ENCODE measurements at regions not wholly inside any gene's neighbourhood (a gene's known extent, or its start where the extent isn't known, plus 50 kb on each side); places are given as distances from the start of the nearest gene placed in this dataset.

DNA sequence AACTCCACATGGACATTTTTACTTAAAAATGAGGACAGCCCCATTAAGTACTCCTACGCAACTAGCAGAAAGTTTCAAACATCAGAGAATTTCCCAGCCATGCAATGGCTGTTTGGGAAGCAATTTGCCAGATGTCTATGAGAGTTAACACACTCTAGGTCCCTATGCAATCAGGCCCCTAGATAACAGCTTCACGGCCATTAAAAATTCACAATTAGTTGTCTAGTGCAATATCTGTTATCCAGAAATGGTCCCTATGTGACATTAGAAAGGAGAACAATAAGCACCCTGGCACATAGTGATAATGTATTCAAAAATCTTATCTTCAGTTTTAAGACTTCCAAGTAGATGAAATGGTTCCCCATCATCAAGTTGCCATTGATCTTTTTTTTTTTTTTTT lies 174.3 kb upstream of the NRSN1 start:
- Histone ChIP-seq H3K27me3 (no peaks in the 10 kb centered on the region), H3K36me3 (replicated peaks in 1 of 2; ENCODE audit: insufficient read depth in 1 of 2, low read depth in 2 of 2) (no peaks in the 10 kb centered on the region), H3K9me3 (no peaks in the 10 kb centered on the region), H3K4me3 (no peak overlapping the region), H3K27ac (no peak overlapping the region), H3K4me1 (no peaks in the 10 kb centered on the region)
- DNase-seq: no peak
- intact Hi-C loops (cut with DNase I): loop anchor here (10.0 kb wide), 1 partner anchor 57 kb away; no protein-coding TSS in a partner anchor
- 57 to 62% methylated on average over 2 of the region's 2 CpGs for WGBS, 2 donors
- ATAC-seq: no peak
- TF ChIP-seq POLR2A (IDR thresholded peaks at IDR 0.05): no peak
- TF ChIP-seq, protein P1, sequence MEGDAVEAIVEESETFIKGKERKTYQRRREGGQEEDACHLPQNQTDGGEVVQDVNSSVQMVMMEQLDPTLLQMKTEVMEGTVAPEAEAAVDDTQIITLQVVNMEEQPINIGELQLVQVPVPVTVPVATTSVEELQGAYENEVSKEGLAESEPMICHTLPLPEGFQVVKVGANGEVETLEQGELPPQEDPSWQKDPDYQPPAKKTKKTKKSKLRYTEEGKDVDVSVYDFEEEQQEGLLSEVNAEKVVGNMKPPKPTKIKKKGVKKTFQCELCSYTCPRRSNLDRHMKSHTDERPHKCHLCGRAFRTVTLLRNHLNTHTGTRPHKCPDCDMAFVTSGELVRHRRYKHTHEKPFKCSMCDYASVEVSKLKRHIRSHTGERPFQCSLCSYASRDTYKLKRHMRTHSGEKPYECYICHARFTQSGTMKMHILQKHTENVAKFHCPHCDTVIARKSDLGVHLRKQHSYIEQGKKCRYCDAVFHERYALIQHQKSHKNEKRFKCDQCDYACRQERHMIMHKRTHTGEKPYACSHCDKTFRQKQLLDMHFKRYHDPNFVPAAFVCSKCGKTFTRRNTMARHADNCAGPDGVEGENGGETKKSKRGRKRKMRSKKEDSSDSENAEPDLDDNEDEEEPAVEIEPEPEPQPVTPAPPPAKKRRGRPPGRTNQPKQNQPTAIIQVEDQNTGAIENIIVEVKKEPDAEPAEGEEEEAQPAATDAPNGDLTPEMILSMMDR (IDR thresholded peaks at IDR 0.05): no peak

DNA sequence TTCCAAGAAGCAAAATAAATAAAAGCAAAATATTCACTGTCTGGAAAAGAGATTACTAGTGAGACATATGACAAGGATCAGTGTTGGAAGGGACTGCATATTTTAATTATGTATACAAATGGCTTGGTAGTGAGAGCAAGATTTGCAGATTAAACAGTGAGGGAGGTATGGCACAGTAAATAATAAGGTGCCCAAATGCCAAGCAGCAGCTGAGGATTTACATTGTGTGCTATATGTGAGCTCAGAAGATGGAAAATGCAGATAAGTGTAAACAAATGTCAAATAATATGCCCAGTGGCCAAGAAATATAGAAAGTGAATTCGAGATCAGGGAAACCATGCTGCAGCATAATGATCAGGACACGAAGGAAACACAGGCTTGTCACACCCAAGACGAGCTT lies 173.8 kb upstream of the NRSN1 start:
- no peak for TF ChIP-seq POLR2A (IDR thresholded peaks at IDR 0.05)
- TF ChIP-seq, protein P1 (IDR thresholded peaks at IDR 0.05): no peak
- 45 to 51% methylated on average over 3 of the region's 3 CpGs for WGBS, 2 donors
- no peaks in the 10 kb centered on the region for H3K27me3 ChIP-seq

DNA sequence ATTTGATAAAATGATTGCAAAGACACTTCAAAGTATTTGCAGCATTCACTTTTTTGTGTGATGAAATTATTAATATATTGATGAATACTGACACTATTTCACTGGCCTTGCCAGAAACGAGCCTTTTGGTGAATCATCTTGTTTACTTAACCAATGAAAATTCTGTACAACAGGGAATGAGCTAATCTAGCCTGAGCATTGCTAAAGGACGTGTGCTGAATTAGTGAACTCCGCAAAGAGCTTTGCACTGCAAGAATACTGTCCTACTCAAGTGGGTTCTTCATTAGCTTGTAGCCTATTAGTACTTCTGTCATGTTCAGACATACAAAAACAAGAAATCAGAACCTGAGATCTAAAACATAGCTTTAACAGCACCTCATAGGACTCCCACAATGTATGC lies 172.0 kb upstream of the NRSN1 start:
- Histone ChIP-seq H3K36me3 (replicated peaks in 1 of 2; ENCODE audit: insufficient read depth in 1 of 2, low read depth in 2 of 2) (no peaks in the 10 kb centered on the region), H3K4me3 (no peak overlapping the region), H3K9me3 (no peaks in the 10 kb centered on the region), H3K4me1 (no peaks in the 10 kb centered on the region), H3K27me3 (no peaks in the 10 kb centered on the region), H3K27ac (no peak overlapping the region)
- ATAC-seq (no peak), DNase-seq (no peak)
- WGBS, 2 donors: 44 to 61% methylated on average over 3 of the region's 3 CpGs
- no peak for TF ChIP-seq POLR2A (IDR thresholded peaks at IDR 0.05)
- TF ChIP-seq, protein P1 (IDR thresholded peaks at IDR 0.05): no peak
- intact Hi-C loops (cut with DNase I): loop anchor here (10.0 kb wide), 1 partner anchor 59 kb away; no protein-coding TSS in a partner anchor

More for the DNA sequence above, 173.8 kb upstream of the NRSN1 start:
- Histone ChIP-seq H3K4me3 (no peak overlapping the region), H3K27ac (no peak overlapping the region), H3K9me3 (no peaks in the 10 kb centered on the region), H3K4me1 (no peaks in the 10 kb centered on the region), H3K36me3 (replicated peaks in 1 of 2; ENCODE audit: insufficient read depth in 1 of 2, low read depth in 2 of 2) (no peaks in the 10 kb centered on the region)
- no peak for ATAC-seq
- DNase-seq: no peak
- intact Hi-C loops (cut with DNase I): loop anchor here (10.0 kb wide), 1 partner anchor 57 kb away; no protein-coding TSS in a partner anchor

DNA sequence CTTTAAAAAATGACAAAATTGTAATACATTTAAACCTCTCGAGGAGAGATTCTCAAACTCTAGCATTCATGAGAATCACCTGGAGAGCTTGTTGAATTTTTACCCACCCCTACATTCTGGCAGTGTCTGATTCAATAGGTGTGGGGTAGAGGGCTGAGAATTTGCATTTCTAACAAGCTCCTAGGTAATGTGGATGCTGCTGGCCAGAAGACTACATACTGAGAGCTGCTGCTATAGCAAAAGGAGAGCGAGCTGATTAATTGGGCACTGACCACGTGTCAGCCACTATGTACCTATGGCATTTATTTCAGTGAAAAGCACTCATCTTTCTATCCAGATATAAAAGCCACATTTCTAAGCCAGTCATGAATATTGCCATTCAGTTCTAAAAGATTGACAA lies 169.0 kb upstream of the NRSN1 start:
- no peak for DNase-seq

DNA sequence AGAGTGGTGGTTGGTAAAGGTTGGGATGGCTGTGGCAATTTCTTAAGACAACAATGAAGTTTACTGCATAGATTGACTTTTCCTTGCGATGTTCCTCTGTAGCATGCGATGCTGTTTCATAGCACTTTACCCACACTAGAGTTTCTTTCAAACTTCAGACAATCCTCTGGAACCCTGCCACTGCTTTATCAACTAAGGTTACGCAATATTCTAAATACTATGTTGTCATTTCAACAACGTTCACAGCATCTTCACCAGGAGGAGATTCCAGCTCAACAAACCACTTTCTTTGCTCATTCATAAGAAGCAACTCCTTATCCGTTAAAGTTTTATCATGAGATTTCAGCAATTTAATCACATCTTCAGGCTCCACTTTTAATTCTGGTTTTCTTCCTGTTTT lies 161.2 kb upstream of the NRSN1 start:
- Histone ChIP-seq H3K4me1 (no peaks in the 10 kb centered on the region), H3K36me3 (replicated peaks in 1 of 2; ENCODE audit: insufficient read depth in 1 of 2, low read depth in 2 of 2) (no peaks in the 10 kb centered on the region), H3K27me3 (no peaks in the 10 kb centered on the region), H3K27ac (no peak overlapping the region), H3K4me3 (no peak overlapping the region), H3K9me3 (no peaks in the 10 kb centered on the region)
- ATAC-seq (no peak), DNase-seq (no peak)
- TF ChIP-seq POLR2A (IDR thresholded peaks at IDR 0.05): no peak
- WGBS, 2 donors: 56 to 58% methylated on average over 5 of the region's 5 CpGs
- intact Hi-C loops (cut with DNase I): no loop called here

More for the DNA sequence above, 169.0 kb upstream of the NRSN1 start:
- WGBS, 2 donors: 44 to 50% methylated on average over 3 of the region's 3 CpGs
- Histone ChIP-seq H3K27me3 (no peaks in the 10 kb centered on the region), H3K9me3 (no peaks in the 10 kb centered on the region), H3K27ac (no peak overlapping the region), H3K4me3 (no peak overlapping the region), H3K36me3 (replicated peaks in 1 of 2; ENCODE audit: insufficient read depth in 1 of 2, low read depth in 2 of 2) (no peaks in the 10 kb centered on the region), H3K4me1 (no peaks in the 10 kb centered on the region)
- no peak for TF ChIP-seq POLR2A (IDR thresholded peaks at IDR 0.05)
- TF ChIP-seq, protein P1 (IDR thresholded peaks at IDR 0.05): no peak
- ATAC-seq: no peak
- intact Hi-C loops (cut with DNase I): loop anchor here (10.0 kb wide), 1 partner anchor 62 kb away; no protein-coding TSS in a partner anchor
